OCI-LY1 (cell line): ENCODE measurements at regions not wholly inside any gene's neighbourhood (a gene's known extent, or its start where the extent isn't known, plus 50 kb on each side); places are given as distances from the start of the nearest gene placed in this dataset.

Experiments
- H2AFZ ChIP-seq: fragments of 200-600 bp; sonication (generic), shearing (Covaris generic); 2 replicates; pipeline ENCODE4 v1.6.0; 2014; ENCODE audit warnings: antibody characterized with exemption, mild to moderate bottlenecking, low read length
- H3F3A ChIP-seq: fragments of 200-600 bp; sonication (generic), shearing (Covaris generic); 2 replicates; pipeline ENCODE4 v1.6.0; 2014; ENCODE audit warnings: mild to moderate bottlenecking, antibody characterized with exemption, low read length, moderate library complexity; ENCODE audit not compliant: insufficient read depth
- H3K27ac ChIP-seq: fragments of 200-600 bp; sonication (generic); 2 replicates; pipeline ENCODE4 v1.5.1; 2014; ENCODE audit warnings: low read length, mixed run types, mild to moderate bottlenecking, low read depth; ENCODE audit not compliant: poor library complexity, severe bottlenecking
- H3K27me3 ChIP-seq: fragments of 200-600 bp; sonication (generic); 2 replicates; pipeline ENCODE4 v1.6.0; 2014; ENCODE audit warnings: antibody characterized with exemption, mild to moderate bottlenecking, low read length, moderate library complexity; ENCODE audit not compliant: insufficient read depth
- H3K36me3 ChIP-seq: fragments of 200-600 bp; sonication (generic); 2 replicates; pipeline ENCODE4 v1.6.1; 2014; ENCODE audit warnings: mild to moderate bottlenecking, antibody characterized with exemption, low read length, moderate library complexity, mixed read lengths; ENCODE audit not compliant: insufficient read depth
- H3K4me1 ChIP-seq: fragments of 200-600 bp; sonication (generic); 2 replicates; pipeline ENCODE4 v1.5.1; 2014; ENCODE audit warnings: mild to moderate bottlenecking, low read length, moderate library complexity; ENCODE audit not compliant: insufficient read depth, severe bottlenecking
- H3K4me2 ChIP-seq: fragments of 200-600 bp; sonication (generic), shearing (Covaris generic); 2 replicates; pipeline ENCODE4 v1.6.1; 2014; ENCODE audit warnings: low read length
- H3K4me3 ChIP-seq: fragments of 200-600 bp; sonication (generic); 2 replicates; pipeline ENCODE4 v1.5.1; 2014; ENCODE audit warnings: low read length, low read depth, mild to moderate bottlenecking, mixed read lengths; ENCODE audit not compliant: poor library complexity, severe bottlenecking
- H3K79me2 ChIP-seq: fragments of 200-600 bp; shearing (Covaris generic); 2 replicates; pipeline ENCODE4 v1.6.1; 2016; ENCODE audit warnings: mixed run types, low read length, mixed read lengths; ENCODE audit not compliant: insufficient read depth
- H3K9ac ChIP-seq: fragments of 200-600 bp; sonication (generic), shearing (Covaris generic); 2 replicates; pipeline ENCODE4 v1.6.1; 2014; ENCODE audit warnings: mild to moderate bottlenecking, low read length, mixed read lengths
- H3K9me2 ChIP-seq: fragments of 200-600 bp; sonication (generic), shearing (Covaris generic); 2 replicates; pipeline ENCODE4 v1.6.1; 2014; ENCODE audit warnings: low read depth, mild to moderate bottlenecking, low read length, mixed read lengths
- H3K9me3 ChIP-seq: fragments of 200-600 bp; shearing (Covaris generic); 2 replicates; pipeline ENCODE4 v1.6.1; 2014; ENCODE audit warnings: low read length, mixed read lengths
- H4K20me1 ChIP-seq: fragments of 200-600 bp; sonication (generic), shearing (Covaris generic); 2 replicates; pipeline ENCODE4 v1.6.0; 2016; ENCODE audit warnings: mild to moderate bottlenecking, low read length; ENCODE audit not compliant: insufficient read depth
- EZH2 ChIP-seq: fragments of 200-600 bp; sonication (generic), shearing (Covaris generic); IDR thresholded peaks from 2 replicates; pipeline ENCODE4 v1.8.0; 2017; ENCODE audit warnings: borderline replicate concordance, mixed run types, mild to moderate bottlenecking, antibody characterized with exemption, low read length, moderate library complexity, mixed read lengths
- TF ChIP-seq, protein P1 (sequence below): fragments of 200-600 bp; sonication (generic), shearing (Covaris generic); IDR thresholded peaks from 2 replicates; pipeline ENCODE4 v1.5.1; 2017; ENCODE audit warnings: mild to moderate bottlenecking, antibody characterized with exemption, low read length, moderate library complexity, mixed read lengths

DNA sequence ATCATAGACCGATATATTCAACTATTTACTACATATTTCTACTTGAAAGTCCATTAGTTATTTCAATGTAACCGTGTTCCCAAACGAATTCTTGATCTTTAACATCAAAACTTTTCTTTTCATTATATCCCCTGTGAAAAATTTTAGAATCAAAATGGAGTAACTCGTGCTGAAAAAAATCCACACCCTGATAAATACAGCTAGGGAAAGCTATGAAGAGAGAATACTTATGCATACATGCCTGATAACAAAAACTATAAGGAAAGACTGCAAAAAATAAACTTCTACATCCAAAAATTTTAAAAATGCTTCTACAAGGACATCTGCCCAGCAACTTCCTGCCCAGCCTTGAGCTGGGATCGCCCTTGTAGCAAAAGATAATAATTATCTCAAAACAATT is 2458.3 kb upstream of the PCDH20 start:
- H3K4me3 ChIP-seq, result no peak overlapping the region
- H3K9me2 ChIP-seq, result no peaks in the 10 kb centered on the region
- H4K20me1 ChIP-seq, result no peaks in the 10 kb centered on the region
- no peaks in the 10 kb centered on the region for H3K4me1 ChIP-seq
- H3K27me3 ChIP-seq, result no peaks in the 10 kb centered on the region
- H3F3A ChIP-seq, result no peaks in the 10 kb centered on the region
- H3K36me3 ChIP-seq, result no peaks in the 10 kb centered on the region
- no peaks in the 10 kb centered on the region for H3K79me2 ChIP-seq
- H2AFZ ChIP-seq, result no peak overlapping the region
- H3K9ac ChIP-seq, result no peak overlapping the region
- H3K4me2 ChIP-seq, result no peak overlapping the region
- no peaks in the 10 kb centered on the region for H3K9me3 ChIP-seq
- no peak overlapping the region for H3K27ac ChIP-seq
- TF ChIP-seq, protein P1, sequence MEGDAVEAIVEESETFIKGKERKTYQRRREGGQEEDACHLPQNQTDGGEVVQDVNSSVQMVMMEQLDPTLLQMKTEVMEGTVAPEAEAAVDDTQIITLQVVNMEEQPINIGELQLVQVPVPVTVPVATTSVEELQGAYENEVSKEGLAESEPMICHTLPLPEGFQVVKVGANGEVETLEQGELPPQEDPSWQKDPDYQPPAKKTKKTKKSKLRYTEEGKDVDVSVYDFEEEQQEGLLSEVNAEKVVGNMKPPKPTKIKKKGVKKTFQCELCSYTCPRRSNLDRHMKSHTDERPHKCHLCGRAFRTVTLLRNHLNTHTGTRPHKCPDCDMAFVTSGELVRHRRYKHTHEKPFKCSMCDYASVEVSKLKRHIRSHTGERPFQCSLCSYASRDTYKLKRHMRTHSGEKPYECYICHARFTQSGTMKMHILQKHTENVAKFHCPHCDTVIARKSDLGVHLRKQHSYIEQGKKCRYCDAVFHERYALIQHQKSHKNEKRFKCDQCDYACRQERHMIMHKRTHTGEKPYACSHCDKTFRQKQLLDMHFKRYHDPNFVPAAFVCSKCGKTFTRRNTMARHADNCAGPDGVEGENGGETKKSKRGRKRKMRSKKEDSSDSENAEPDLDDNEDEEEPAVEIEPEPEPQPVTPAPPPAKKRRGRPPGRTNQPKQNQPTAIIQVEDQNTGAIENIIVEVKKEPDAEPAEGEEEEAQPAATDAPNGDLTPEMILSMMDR, result no peak
- TF ChIP-seq EZH2, result no peak

DNA sequence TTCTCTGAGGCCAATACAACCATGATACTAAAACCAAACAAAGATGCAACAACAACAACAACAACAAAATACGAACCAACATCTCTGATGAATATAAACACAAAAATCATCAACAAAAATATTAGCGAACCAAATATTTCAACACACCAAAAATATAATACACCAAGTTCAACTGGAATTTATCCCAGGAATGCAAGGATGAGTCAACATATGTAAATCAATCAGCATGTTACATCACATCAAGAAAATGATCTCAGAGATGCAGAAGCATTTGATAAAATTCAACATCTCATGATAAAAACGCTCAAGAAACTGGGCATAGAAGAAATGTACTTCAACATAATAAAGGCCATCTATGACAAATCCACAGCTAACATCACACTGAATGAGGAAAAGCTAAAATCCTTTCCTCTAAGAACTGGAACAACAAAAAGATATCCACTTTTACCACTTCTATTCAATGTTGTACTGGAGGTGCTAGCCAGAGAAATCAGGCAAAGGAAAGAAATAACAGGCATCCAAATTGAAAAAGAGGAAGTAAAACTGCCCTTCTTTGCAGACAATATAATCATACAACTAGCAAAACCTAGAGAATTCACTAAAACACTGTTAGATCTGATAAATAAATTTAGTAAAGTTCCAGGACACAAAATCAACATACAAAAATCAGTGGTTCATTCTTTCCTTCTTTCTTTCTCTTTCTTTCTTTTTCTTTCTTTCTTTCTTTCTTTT is 2448.7 kb upstream of the PCDH20 start:
- H3K4me1 ChIP-seq, result no peaks in the 10 kb centered on the region
- H3K9me3 ChIP-seq, result 0 out of 2 replicates have a peak, but pooled peaks cover 2% of the 10 kb centered on the region
- no peak overlapping the region for H2AFZ ChIP-seq

DNA sequence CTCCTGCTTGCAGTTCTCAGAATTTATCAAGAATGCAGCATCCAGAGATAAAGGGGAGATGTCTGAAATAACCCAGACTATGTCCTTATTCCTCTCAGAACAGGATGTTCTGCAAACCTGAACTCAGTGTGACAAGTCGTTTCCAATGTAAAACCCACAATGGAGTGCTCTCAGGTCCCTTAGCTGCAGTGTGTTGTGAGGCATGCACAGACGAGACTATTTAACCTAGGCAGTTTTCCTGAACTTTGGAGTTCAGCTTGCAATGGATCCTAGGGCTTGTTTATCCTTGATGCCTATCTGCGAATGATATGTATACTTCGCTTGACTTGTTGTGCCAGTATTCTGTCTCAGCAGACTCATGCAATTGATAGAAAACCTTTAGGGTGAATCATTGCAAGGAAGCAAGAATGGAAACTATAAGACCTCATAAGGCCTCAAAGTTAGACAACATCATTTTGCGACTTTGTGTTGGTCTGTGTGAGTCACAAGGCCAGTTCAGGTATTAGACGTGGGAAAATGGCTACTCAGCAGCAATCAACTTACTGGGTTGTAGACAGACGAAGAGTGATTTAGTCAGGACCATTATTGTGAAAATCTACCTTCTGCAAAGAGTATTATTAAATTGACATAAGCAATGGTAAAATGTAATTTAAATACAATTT is 2439.9 kb upstream of the PCDH20 start:
- H3K9ac ChIP-seq, result no peak overlapping the region
- no peaks in the 10 kb centered on the region for H4K20me1 ChIP-seq
- no peaks in the 10 kb centered on the region; the same call in 1 of the 2 replicates for H3K9me2 ChIP-seq
- TF ChIP-seq, protein P1, result no peak
- TF ChIP-seq EZH2, result no peak
- H3K27ac ChIP-seq, result no peak overlapping the region
- H2AFZ ChIP-seq, result no peak overlapping the region
- H3K9me3 ChIP-seq, result no peaks in the 10 kb centered on the region
- no peak overlapping the region for H3K4me3 ChIP-seq
- H3F3A ChIP-seq, result no peaks in the 10 kb centered on the region
- no peaks in the 10 kb centered on the region for H3K4me1 ChIP-seq
- H3K27me3 ChIP-seq, result no peaks in the 10 kb centered on the region
- H3K4me2 ChIP-seq, result no peak overlapping the region
- no peaks in the 10 kb centered on the region for H3K36me3 ChIP-seq
- H3K79me2 ChIP-seq, result no peaks in the 10 kb centered on the region

More for the DNA sequence above, 2448.7 kb upstream of the PCDH20 start:
- Histone ChIP-seq H4K20me1 (no peaks in the 10 kb centered on the region), H3K27ac (no peak overlapping the region), H3F3A (no peaks in the 10 kb centered on the region), H3K4me3 (no peak overlapping the region), H3K36me3 (no peaks in the 10 kb centered on the region), H3K27me3 (no peaks in the 10 kb centered on the region), H3K9ac (no peak overlapping the region), H3K9me2 (no peaks in the 10 kb centered on the region), H3K79me2 (no peaks in the 10 kb centered on the region), H3K4me2 (no peak overlapping the region)
- TF ChIP-seq, protein P1, result no peak
- no peak for TF ChIP-seq EZH2
